SK-N-SH treated with all-trans-retinoic acid at 6 μM for 48 hours (cell line): ENCODE measurements at regions not wholly inside any gene's neighbourhood (a gene's known extent, or its start where the extent isn't known, plus 50 kb on each side); places are given as distances from the start of the nearest gene placed in this dataset.

Experiments used
- ATAC-seq: fragments of 200-7000 bp; cut with Tn5 transposase; 3 replicates; pipeline ENCODE4 v1.9.1; 2020; ENCODE audit warnings: mild to moderate bottlenecking, moderate library complexity
- ARNTL ChIP-seq: fragments of 450-650 bp; formaldehyde crosslinking; IDR thresholded peaks from 2 replicates; pipeline ENCODE4 v1.5.0; 2020; ENCODE audit warnings: low read depth, mild to moderate bottlenecking, moderate library complexity, borderline replicate concordance
- BACH2 ChIP-seq: fragments of 250-450 bp; sonication (Bioruptor Pico); IDR thresholded peaks from 2 replicates; pipeline ENCODE4 v1.9.0; 2021; ENCODE audit warnings: mild to moderate bottlenecking, borderline replicate concordance
- ESRRG ChIP-seq: fragments of 250-450 bp; sonication (Bioruptor Pico); IDR thresholded peaks from 2 replicates; pipeline ENCODE4 v1.6.1; 2021; ENCODE audit warnings: mild to moderate bottlenecking
- ISL1 ChIP-seq: fragments of 250-450 bp; sonication (Bioruptor Pico); IDR thresholded peaks from 2 replicates; pipeline ENCODE4 v2.1.2; 2022; ENCODE audit warnings: mild to moderate bottlenecking, moderate library complexity
- OSR1 ChIP-seq: fragments of 250-450 bp; sonication (Bioruptor Pico); IDR thresholded peaks from 2 replicates; pipeline ENCODE4 v1.8.0; 2022; ENCODE audit warnings: moderate library complexity, mild to moderate bottlenecking, inconsistent platforms
- SNAI2 ChIP-seq: fragments of 250-450 bp; sonication (Bioruptor Pico); IDR thresholded peaks from 2 replicates; pipeline ENCODE4 v1.5.0; 2020; ENCODE audit warnings: mild to moderate bottlenecking, moderate library complexity
- TCF4 ChIP-seq: fragments of 250-450 bp; sonication (Bioruptor Pico); IDR thresholded peaks from 2 replicates; pipeline ENCODE4 v1.8.0; 2021; ENCODE audit warnings: mild to moderate bottlenecking, moderate library complexity, borderline replicate concordance
- TOX ChIP-seq: fragments of 250-450 bp; sonication (Bioruptor Pico); IDR thresholded peaks from 2 replicates; pipeline ENCODE4 v1.8.0; 2021; ENCODE audit warnings: mild to moderate bottlenecking, moderate library complexity, borderline replicate concordance
- ZFP3 ChIP-seq: fragments of 250-450 bp; sonication (Bioruptor Pico); IDR thresholded peaks from 2 replicates; pipeline ENCODE4 v1.5.0; 2020; ENCODE audit warnings: mild to moderate bottlenecking, moderate library complexity
- ZFP30 ChIP-seq: fragments of 450-650 bp; formaldehyde crosslinking; IDR thresholded peaks from 2 replicates; pipeline ENCODE4 v1.5.0; 2022; ENCODE audit warnings: mild to moderate bottlenecking, moderate library complexity
- ZNF565 ChIP-seq: fragments of 450-650 bp; formaldehyde crosslinking; conservative IDR thresholded peaks from 2 replicates; pipeline ENCODE4 v1.5.0; 2020; ENCODE audit warnings: low read depth, mild to moderate bottlenecking, moderate library complexity
- ZNF70 ChIP-seq: fragments of 450-650 bp; formaldehyde crosslinking; IDR thresholded peaks from 2 replicates; pipeline ENCODE4 v1.5.0; 2020; ENCODE audit warnings: mild to moderate bottlenecking, moderate library complexity
- ZNF8 ChIP-seq: fragments of 450-650 bp; formaldehyde crosslinking; IDR thresholded peaks from 2 replicates; pipeline ENCODE4 v1.5.0; 2020; ENCODE audit warnings: mild to moderate bottlenecking, moderate library complexity
- TF ChIP-seq, protein P1 (sequence below): fragments of 250-450 bp; sonication (Bioruptor Pico); IDR thresholded peaks from 2 replicates; pipeline ENCODE4 v1.8.0; 2020; ENCODE audit warnings: mild to moderate bottlenecking, moderate library complexity, borderline replicate concordance
- TF ChIP-seq, protein P2 (sequence below): fragments of 250-450 bp; sonication (Bioruptor Pico); IDR thresholded peaks from 2 replicates; pipeline ENCODE4 v1.8.0; 2021; ENCODE audit warnings: low read depth, mild to moderate bottlenecking, moderate library complexity, borderline replicate concordance
- TF ChIP-seq, protein P3 (sequence below): fragments of 250-450 bp; sonication (Bioruptor Pico); IDR thresholded peaks from 2 replicates; pipeline ENCODE4 v1.5.0; 2020; ENCODE audit warnings: mild to moderate bottlenecking, moderate library complexity
- TF ChIP-seq, protein P4 (sequence below): fragments of 250-450 bp; sonication (Bioruptor Pico); IDR thresholded peaks from 2 replicates; pipeline ENCODE4 v1.5.1; 2020; ENCODE audit warnings: low read depth, mild to moderate bottlenecking, moderate library complexity
- TF ChIP-seq, protein P5 (sequence below): fragments of 250-450 bp; sonication (Bioruptor Pico); IDR thresholded peaks from 2 replicates; pipeline ENCODE4 v1.5.1; 2021; ENCODE audit warnings: mild to moderate bottlenecking, moderate library complexity

DNA sequence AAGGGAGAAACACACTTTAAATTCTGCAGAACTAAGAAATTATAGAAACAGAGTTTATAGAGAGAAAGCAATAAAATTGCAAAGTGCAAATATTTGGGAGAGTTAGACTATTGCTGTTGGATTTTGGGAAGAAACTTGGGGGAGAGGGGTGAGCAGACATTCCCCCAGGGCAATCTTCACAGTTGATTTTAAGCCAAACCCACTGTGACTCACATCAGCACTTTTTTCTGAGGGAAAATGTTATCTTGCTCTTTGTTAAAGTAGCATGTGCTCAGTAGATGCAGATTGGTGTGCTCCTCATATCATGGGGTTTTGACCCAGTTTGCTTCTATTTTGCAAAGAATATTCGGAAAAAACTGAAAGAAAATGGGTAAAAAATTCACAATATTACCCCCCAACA lies 367.6 kb downstream of the CDH11 start:
- TF ChIP-seq OSR1 (CRISPR knock-in tag) (no peak), ZNF70 (CRISPR knock-in tag) (no peak), BACH2 (no peak), SNAI2 (CRISPR knock-in tag) (no peak), ESRRG (no peak), TOX (no peak), ARNTL (no peak)
- TF ChIP-seq, protein P1, sequence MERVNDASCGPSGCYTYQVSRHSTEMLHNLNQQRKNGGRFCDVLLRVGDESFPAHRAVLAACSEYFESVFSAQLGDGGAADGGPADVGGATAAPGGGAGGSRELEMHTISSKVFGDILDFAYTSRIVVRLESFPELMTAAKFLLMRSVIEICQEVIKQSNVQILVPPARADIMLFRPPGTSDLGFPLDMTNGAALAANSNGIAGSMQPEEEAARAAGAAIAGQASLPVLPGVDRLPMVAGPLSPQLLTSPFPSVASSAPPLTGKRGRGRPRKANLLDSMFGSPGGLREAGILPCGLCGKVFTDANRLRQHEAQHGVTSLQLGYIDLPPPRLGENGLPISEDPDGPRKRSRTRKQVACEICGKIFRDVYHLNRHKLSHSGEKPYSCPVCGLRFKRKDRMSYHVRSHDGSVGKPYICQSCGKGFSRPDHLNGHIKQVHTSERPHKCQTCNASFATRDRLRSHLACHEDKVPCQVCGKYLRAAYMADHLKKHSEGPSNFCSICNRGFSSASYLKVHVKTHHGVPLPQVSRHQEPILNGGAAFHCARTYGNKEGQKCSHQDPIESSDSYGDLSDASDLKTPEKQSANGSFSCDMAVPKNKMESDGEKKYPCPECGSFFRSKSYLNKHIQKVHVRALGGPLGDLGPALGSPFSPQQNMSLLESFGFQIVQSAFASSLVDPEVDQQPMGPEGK (CRISPR knock-in tag), result no peak
- TF ChIP-seq, protein P2, sequence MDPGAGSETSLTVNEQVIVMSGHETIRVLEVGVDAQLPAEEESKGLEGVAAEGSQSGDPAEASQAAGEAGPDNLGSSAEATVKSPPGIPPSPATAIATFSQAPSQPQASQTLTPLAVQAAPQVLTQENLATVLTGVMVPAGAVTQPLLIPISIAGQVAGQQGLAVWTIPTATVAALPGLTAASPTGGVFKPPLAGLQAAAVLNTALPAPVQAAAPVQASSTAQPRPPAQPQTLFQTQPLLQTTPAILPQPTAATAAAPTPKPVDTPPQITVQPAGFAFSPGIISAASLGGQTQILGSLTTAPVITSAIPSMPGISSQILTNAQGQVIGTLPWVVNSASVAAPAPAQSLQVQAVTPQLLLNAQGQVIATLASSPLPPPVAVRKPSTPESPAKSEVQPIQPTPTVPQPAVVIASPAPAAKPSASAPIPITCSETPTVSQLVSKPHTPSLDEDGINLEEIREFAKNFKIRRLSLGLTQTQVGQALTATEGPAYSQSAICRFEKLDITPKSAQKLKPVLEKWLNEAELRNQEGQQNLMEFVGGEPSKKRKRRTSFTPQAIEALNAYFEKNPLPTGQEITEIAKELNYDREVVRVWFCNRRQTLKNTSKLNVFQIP (CRISPR knock-in tag), result no peak
- TF ChIP-seq, protein P3, sequence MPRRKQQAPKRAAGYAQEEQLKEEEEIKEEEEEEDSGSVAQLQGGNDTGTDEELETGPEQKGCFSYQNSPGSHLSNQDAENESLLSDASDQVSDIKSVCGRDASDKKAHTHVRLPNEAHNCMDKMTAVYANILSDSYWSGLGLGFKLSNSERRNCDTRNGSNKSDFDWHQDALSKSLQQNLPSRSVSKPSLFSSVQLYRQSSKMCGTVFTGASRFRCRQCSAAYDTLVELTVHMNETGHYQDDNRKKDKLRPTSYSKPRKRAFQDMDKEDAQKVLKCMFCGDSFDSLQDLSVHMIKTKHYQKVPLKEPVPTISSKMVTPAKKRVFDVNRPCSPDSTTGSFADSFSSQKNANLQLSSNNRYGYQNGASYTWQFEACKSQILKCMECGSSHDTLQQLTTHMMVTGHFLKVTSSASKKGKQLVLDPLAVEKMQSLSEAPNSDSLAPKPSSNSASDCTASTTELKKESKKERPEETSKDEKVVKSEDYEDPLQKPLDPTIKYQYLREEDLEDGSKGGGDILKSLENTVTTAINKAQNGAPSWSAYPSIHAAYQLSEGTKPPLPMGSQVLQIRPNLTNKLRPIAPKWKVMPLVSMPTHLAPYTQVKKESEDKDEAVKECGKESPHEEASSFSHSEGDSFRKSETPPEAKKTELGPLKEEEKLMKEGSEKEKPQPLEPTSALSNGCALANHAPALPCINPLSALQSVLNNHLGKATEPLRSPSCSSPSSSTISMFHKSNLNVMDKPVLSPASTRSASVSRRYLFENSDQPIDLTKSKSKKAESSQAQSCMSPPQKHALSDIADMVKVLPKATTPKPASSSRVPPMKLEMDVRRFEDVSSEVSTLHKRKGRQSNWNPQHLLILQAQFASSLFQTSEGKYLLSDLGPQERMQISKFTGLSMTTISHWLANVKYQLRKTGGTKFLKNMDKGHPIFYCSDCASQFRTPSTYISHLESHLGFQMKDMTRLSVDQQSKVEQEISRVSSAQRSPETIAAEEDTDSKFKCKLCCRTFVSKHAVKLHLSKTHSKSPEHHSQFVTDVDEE (CRISPR knock-in tag), result no peak
- ATAC-seq, result no peak

DNA sequence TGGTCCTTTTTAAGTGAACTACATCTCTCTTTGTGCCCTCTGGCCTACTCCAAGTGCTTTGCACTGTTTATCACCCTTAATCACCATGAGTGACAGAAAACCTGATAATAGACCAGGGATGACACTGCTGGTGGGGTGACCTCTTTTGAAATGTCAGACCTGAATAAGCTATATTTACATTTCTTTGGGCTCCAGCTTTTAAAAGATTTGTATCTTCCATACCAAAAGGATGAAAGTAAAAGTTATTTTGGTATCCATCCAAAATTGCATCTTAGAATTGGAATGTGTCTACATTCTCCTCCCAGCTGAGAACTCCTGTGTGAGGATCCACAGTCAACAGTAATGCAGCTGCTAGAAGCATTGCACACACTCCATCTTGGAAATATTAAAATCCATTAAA lies 370.0 kb downstream of the CDH11 start:
- TF ChIP-seq ZFP30 (CRISPR knock-in tag), result no peak
- TF ChIP-seq ZNF70 (CRISPR knock-in tag), result no peak
- TF ChIP-seq ISL1 (CRISPR knock-in tag), result peak; percentile 99
- TF ChIP-seq, protein P4, sequence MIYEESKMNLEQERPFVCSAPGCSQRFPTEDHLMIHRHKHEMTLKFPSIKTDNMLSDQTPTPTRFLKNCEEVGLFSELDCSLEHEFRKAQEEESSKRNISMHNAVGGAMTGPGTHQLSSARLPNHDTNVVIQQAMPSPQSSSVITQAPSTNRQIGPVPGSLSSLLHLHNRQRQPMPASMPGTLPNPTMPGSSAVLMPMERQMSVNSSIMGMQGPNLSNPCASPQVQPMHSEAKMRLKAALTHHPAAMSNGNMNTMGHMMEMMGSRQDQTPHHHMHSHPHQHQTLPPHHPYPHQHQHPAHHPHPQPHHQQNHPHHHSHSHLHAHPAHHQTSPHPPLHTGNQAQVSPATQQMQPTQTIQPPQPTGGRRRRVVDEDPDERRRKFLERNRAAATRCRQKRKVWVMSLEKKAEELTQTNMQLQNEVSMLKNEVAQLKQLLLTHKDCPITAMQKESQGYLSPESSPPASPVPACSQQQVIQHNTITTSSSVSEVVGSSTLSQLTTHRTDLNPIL, result peak; percentile 85
- no peak for TF ChIP-seq ZNF565 (CRISPR knock-in tag)
- peak; percentile 70; the same call in 1 of the 2 replicates for TF ChIP-seq SNAI2 (CRISPR knock-in tag)
- TF ChIP-seq ZFP3, result 0 out of 2 replicates have a peak, but pooled peaks have one; percentile 21
- TF ChIP-seq ESRRG, result no peak
- TF ChIP-seq, protein P3 (CRISPR knock-in tag), result 0 out of 2 replicates have a peak, but pooled peaks have one; percentile 32
- peak; percentile 90 for ATAC-seq

DNA sequence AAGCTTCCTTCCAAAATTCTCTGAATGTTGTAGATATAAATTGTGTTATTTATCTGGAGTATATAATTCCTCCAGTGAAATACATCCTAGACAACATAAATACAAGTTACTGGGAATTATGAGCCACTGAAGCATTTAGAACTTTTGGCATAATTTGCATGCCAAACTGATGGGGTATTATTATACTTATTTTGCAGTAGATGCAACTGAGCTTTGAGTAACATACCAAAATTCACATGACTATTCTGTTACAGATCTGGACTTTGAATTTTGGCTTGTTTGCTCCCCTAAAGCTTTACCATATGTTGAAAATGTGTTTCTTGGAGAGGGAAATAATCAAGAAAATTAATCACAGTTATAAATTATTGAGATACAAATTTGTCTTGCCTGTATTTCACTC lies 372.5 kb downstream of the CDH11 start:
- no peak for ATAC-seq
- no peak for TF ChIP-seq ESRRG
- no peak for TF ChIP-seq BACH2
- no peak for TF ChIP-seq OSR1 (CRISPR knock-in tag)
- TF ChIP-seq, protein P1 (CRISPR knock-in tag), result no peak
- no peak for TF ChIP-seq ZNF8 (CRISPR knock-in tag)
- TF ChIP-seq, protein P5, sequence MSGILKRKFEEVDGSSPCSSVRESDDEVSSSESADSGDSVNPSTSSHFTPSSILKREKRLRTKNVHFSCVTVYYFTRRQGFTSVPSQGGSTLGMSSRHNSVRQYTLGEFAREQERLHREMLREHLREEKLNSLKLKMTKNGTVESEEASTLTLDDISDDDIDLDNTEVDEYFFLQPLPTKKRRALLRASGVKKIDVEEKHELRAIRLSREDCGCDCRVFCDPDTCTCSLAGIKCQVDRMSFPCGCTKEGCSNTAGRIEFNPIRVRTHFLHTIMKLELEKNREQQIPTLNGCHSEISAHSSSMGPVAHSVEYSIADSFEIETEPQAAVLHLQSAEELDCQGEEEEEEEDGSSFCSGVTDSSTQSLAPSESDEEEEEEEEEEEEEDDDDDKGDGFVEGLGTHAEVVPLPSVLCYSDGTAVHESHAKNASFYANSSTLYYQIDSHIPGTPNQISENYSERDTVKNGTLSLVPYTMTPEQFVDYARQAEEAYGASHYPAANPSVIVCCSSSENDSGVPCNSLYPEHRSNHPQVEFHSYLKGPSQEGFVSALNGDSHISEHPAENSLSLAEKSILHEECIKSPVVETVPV (CRISPR knock-in tag), result no peak
- no peak for TF ChIP-seq TCF4 (CRISPR knock-in tag)
- TF ChIP-seq ZFP3, result no peak
- TF ChIP-seq, protein P3 (CRISPR knock-in tag), result no peak
